22Rv1 (cell line): ENCODE measurements at regions not wholly inside any gene's neighbourhood (a gene's known extent, or its start where the extent isn't known, plus 50 kb on each side); places are given as distances from the start of the nearest gene placed in this dataset.

Experiments
- CTCF ChIP-seq: fragments of 450-650 bp; IDR thresholded peaks from 2 replicates; pipeline ENCODE4 v1.5.1; 2017; ENCODE audit warnings: mild to moderate bottlenecking
- ZFX ChIP-seq: fragments of 450-650 bp; IDR thresholded peaks from 2 replicates; pipeline ENCODE4 v1.6.1; 2017; ENCODE audit warnings: antibody characterized with exemption, borderline replicate concordance

GRCh38 chr1:43041591-43041990 is 82.9 kb upstream of the SLC2A1 start:
- TF ChIP-seq CTCF (no peak), ZFX (no peak)
